HepG2 (cell line): ENCODE measurements at regions not wholly inside any gene's neighbourhood (a gene's known extent, or its start where the extent isn't known, plus 50 kb on each side); places are given as distances from the start of the nearest gene placed in this dataset.

Experiments
- ATAC-seq: fragments of 200-7000 bp; cut with Tn5 transposase; 3 replicates; pipeline ENCODE4 v1.9.1; 2020; ENCODE audit warnings: mild to moderate bottlenecking, moderate library complexity
- BruUV-seq: library from RNA; stranded (reverse); fragments of 400-500 nt; replicated peaks from 2 replicates; lab custom pipeline; 2021; lab: Mats Ljungman, UMichigan
- CTCF ChIA-PET: fragments of 300-600 bp; formaldehyde crosslinking; extraction: SDS; loops from one replicate; lab custom pipeline; 2021; ENCODE audit warnings: low total read pairs, inconsistent platforms, low intra/inter-chr PET ratio; lab: Yijun Ruan, JAX
- POLR2A ChIA-PET: fragments of 350-600 bp; sonication (Branson Sonifier 250); formaldehyde crosslinking; loops from one replicate; lab custom pipeline; 2020; ENCODE audit warnings: antibody characterized with exemption, inconsistent platforms; lab: Yijun Ruan, JAX
- DNase-seq: peaks from one replicate; pipeline ENCODE4 v3.0.0-alpha.2; 2015; ENCODE audit warnings: low spot score
- FAIRE-seq: peaks from 3 replicates; lab custom pipeline; 2011; peaks lifted over from hg19 to GRCh38; lab: Jason Lieb, UNC
- H2AFZ ChIP-seq: one replicate; pipeline ENCODE4 v1.6.1; 2011; ENCODE audit warnings: low read length, inconsistent platforms
- H3K27ac ChIP-seq: fragments of 300-600 bp; 3 replicates; pipeline ENCODE4 v1.8.0; 2011; ENCODE audit warnings: mixed run types, mild to moderate bottlenecking, mixed read lengths, low read length, inconsistent platforms; ENCODE audit not compliant: insufficient read depth; ENCODE audit errors: extremely low read length
- H3K27me3 ChIP-seq, 2 experiments: fragments of 200-600 bp in 1 of 2; 2 replicates in 1 of 2; 3 replicates in 1 of 2; pipeline versions ENCODE4 v1.6.0 to v1.8.0; 2011; ENCODE audit warnings: low read length in 2 of 2, mild to moderate bottlenecking in 2 of 2, moderate library complexity in 2 of 2, inconsistent platforms in 1 of 2; ENCODE audit not compliant: insufficient read depth in 2 of 2, control insufficient read depth in 1 of 2
- H3K36me3 ChIP-seq, 2 experiments: fragments of 200-600 bp in 1 of 2; replicated peaks in 1 of 2; 2 replicates in 1 of 2; 3 replicates in 1 of 2; pipeline versions ENCODE4 v1.5.1 to v1.8.0; 2011; ENCODE audit warnings: low read length in 2 of 2, inconsistent platforms in 1 of 2; ENCODE audit not compliant: insufficient read depth in 2 of 2, control insufficient read depth in 1 of 2
- H3K4me1 ChIP-seq: 2 replicates; pipeline ENCODE4 v1.5.1; 2012; ENCODE audit warnings: low read length, inconsistent platforms; ENCODE audit not compliant: insufficient read depth
- H3K4me2 ChIP-seq: 2 replicates; pipeline ENCODE4 v1.6.0; 2011; ENCODE audit warnings: low read depth, low read length, inconsistent platforms
- H3K4me3 ChIP-seq, 3 experiments: fragments of 200-600 bp in 1 of 3; sonication (generic), shearing (Covaris generic) in 1 of 3; replicated peaks in 1 of 3; 2 replicates each; pipeline ENCODE4 v1.5.1; 2011 to 2016; ENCODE audit warnings: low read length in 3 of 3, inconsistent platforms in 2 of 3, low read depth in 2 of 3, mild to moderate bottlenecking in 2 of 3, control low read depth in 1 of 3, mixed read lengths in 1 of 3; ENCODE audit not compliant: insufficient read depth in 1 of 3
- H3K79me2 ChIP-seq: one replicate; pipeline ENCODE4 v1.6.1; 2011; ENCODE audit warnings: low read length, inconsistent platforms; ENCODE audit not compliant: insufficient read depth
- H3K9ac ChIP-seq: 2 replicates; pipeline ENCODE4 v1.6.0; 2011; ENCODE audit warnings: mild to moderate bottlenecking, low read depth, low read length, inconsistent platforms; ENCODE audit not compliant: insufficient read depth
- H3K9me3 ChIP-seq: 2 replicates; pipeline ENCODE4 v1.5.1; 2012; ENCODE audit warnings: mild to moderate bottlenecking, low read length
- H4K20me1 ChIP-seq: 2 replicates; pipeline ENCODE4 v1.6.0; 2011; ENCODE audit warnings: inconsistent platforms, mild to moderate bottlenecking, low read length, moderate library complexity; ENCODE audit not compliant: insufficient read depth
- CTCF ChIP-seq: sonication (generic); formaldehyde crosslinking; IDR thresholded peaks from 2 replicates; pipeline ENCODE4 v1.5.0; 2020; ENCODE audit warnings: mild to moderate bottlenecking, missing genetic modification reagents, moderate library complexity
- EP300 ChIP-seq, 3 experiments: sonication (generic) in 1 of 3; formaldehyde crosslinking in 1 of 3; IDR thresholded peaks; 2 replicates each; pipeline versions ENCODE4 v1.5.1 to v1.6.1; 2011 to 2020; ENCODE audit warnings: low read depth in 2 of 3, low read length in 2 of 3, borderline replicate concordance in 1 of 3, improper control_type of control experiment in 1 of 3, mild to moderate bottlenecking in 1 of 3, missing genetic modification reagents in 1 of 3, moderate library complexity in 1 of 3
- GATA4 ChIP-seq: sonication (generic); IDR thresholded peaks from 2 replicates; pipeline ENCODE4 v1.6.1; 2016; ENCODE audit warnings: antibody characterized with exemption, low read depth, borderline replicate concordance
- HNF1B ChIP-seq: sonication (generic); formaldehyde crosslinking; IDR thresholded peaks from 2 replicates; pipeline ENCODE4 v1.5.1; 2020; ENCODE audit warnings: mild to moderate bottlenecking, moderate library complexity, missing genetic modification reagents
- IKZF1 ChIP-seq: fragments of 450-650 bp; IDR thresholded peaks from 2 replicates; pipeline ENCODE4 v1.7.1; 2016
- MAFF ChIP-seq: IDR thresholded peaks from 2 replicates; pipeline ENCODE4 v1.6.1; 2011; ENCODE audit warnings: low read depth, low read length, improper control_type of control experiment
- MAFK ChIP-seq, 2 experiments: IDR thresholded peaks in 1 of 2; conservative IDR thresholded peaks in 1 of 2; 2 replicates each; pipeline ENCODE4 v1.6.1; 2011; ENCODE audit warnings: improper control_type of control experiment in 2 of 2, low read length in 2 of 2
- NFKBIZ ChIP-seq: IDR thresholded peaks from 2 replicates; pipeline ENCODE4 v1.6.1; 2018; ENCODE audit warnings: missing genetic modification reagents, missing compliant biosample characterization
- TCF7L2 ChIP-seq: IDR thresholded peaks from 2 replicates; pipeline ENCODE4 v1.6.1; 2011; ENCODE audit warnings: mild to moderate bottlenecking, low read depth, low read length, moderate library complexity
- ZMYM4 ChIP-seq: sonication (generic); formaldehyde crosslinking; IDR thresholded peaks from 2 replicates; pipeline ENCODE4 v1.8.1; 2023; ENCODE audit warnings: mild to moderate bottlenecking, missing genetic modification reagents
- ZNF589 ChIP-seq: sonication (generic); formaldehyde crosslinking; conservative IDR thresholded peaks from 2 replicates; pipeline ENCODE4 v1.8.0; 2022; ENCODE audit warnings: mild to moderate bottlenecking, moderate library complexity, missing genetic modification reagents
- ZNF674 ChIP-seq: sonication (generic); formaldehyde crosslinking; IDR thresholded peaks from 2 replicates; pipeline ENCODE4 v1.5.0; 2020; ENCODE audit warnings: low read depth, mild to moderate bottlenecking, missing genetic modification reagents
- in situ Hi-C: cut with HindIII; loops from 2 replicates; pipeline ENCODE4 v1.10.0; 2017; ENCODE audit warnings: low pct_unique_long_range_greater_than_20kb; ENCODE audit not compliant: extremely low pct_ligation_motif_present
- intact Hi-C: fragments of 100-400 bp; cut with micrococcal nuclease; formaldehyde crosslinking; loops from one replicate; pipeline ENCODE4 v1.10.0; 2022; ENCODE audit not compliant: unreplicated experiment

DNA sequence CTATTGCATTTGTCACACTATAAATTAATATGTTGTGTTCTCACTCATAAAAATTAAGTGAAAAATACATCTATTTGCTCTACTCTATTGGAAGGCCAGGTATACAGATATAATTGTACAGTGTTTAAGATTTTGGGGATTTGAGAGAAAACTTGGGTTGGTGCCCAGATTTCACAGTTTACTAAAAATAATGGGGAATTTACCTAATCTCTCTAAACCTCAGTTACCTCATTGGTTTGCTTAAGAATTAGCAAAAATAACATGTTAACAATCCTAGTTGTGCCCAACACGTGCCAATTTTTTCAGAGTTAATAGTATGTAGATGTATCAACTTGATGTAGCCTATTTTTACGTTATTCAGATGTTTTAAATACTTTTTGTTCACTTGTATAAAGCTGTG, 1495.3 kb upstream of the PCDH7 start (continued):
- TF ChIP-seq CTCF (CRISPR knock-in tag) (no peak), IKZF1 (no peak), NFKBIZ (CRISPR knock-in tag) (no peak), GATA4 (no peak), HNF1B (no peak), EP300 (IDR thresholded peaks at IDR 0.05; ENCODE audit: low read depth in 2 of 2, low read length in 2 of 2) (no peak), EP300 (CRISPR knock-in tag; IDR thresholded peaks at IDR 0.05; ENCODE audit: borderline replicate concordance) (no peak), ZMYM4 (CRISPR knock-in tag) (no peak), ZNF674 (CRISPR knock-in tag) (no peak)

DNA sequence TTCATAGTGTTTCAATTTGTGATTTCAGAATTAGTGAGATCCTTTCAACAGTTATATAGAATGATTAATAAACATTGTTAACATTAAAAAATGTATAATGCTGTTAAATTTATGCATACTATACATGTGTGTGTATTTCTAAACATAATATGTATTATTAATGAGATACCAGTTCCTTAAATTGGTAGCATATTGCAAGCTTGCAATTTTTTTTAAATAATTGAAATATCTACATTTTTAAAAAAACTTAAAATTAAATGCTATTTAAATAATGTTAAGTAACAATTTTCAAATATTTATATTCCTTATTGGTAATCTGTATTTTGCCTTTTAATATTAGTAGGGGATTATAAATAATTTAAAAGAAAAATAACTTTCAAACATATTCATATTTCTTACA, 1479.5 kb upstream of the PCDH7 start:
- no peak for DNase-seq
- TF ChIP-seq MAFF (peak; percentile 63; the same call in 1 of the 2 replicates), TCF7L2 (no peak), MAFK (conservative IDR thresholded peaks at IDR 0.05 in 1 of 2, IDR thresholded peaks at IDR 0.05 in 1 of 2; ENCODE audit: low read length in 2 of 2) (peak; percentile 8 to 83; a peak in 3 of 4 replicates), ZNF589 (no peak)
- TF ChIP-seq, all 625 proteins: peak for 2
- CTCF ChIA-PET, result no interaction called here
- Histone ChIP-seq H3K4me2 (no peak overlapping the region), H3K4me3 (no peak overlapping the region), H3K9ac (no peak overlapping the region), H3K79me2 (no peaks in the 10 kb centered on the region), H2AFZ (no peak overlapping the region), H3K27me3 (no peaks in the 10 kb centered on the region), H3K36me3 (no peaks in the 10 kb centered on the region), H4K20me1 (no peaks in the 10 kb centered on the region), H3K27ac (no peak overlapping the region), H3K9me3 (peaks cover 55% of the 10 kb centered on the region), H3K4me1 (no peaks in the 10 kb centered on the region)
- ATAC-seq (no peak), FAIRE-seq (no peak)
- intact Hi-C loops (no loop called here), in situ Hi-C loops (no loop called here)
- no TSS peak for BruUV-seq
- POLR2A ChIA-PET, result no interaction called here
